Ascending aorta (tissue), 2 donors: ENCODE measurements at regions not wholly inside any gene's neighbourhood (a gene's known extent, or its start where the extent isn't known, plus 50 kb on each side); places are given as distances from the start of the nearest gene placed in this dataset.
A peak's percentile ranks its signal among the peaks of the same experiment; 100 is the strongest.

Source experiments
- DNase-seq, 2 donors: peaks; one replicate each; pipeline ENCODE4 v3.0.0-alpha.2; 2019; ENCODE audit warnings: low spot score in 2 of 2
- H3K27ac ChIP-seq, 2 donors: fragments of 200-600 bp; sonication (generic); one replicate each; pipeline ENCODE4 v1.5.1; 2016 to 2017; ENCODE audit warnings: mild to moderate bottlenecking in 1 of 2
- H3K27me3 ChIP-seq: fragments of 200-600 bp; sonication (generic); one replicate; pipeline ENCODE4 v1.5.1; 2017
- H3K36me3 ChIP-seq, 2 donors: fragments of 200-600 bp; sonication (generic); one replicate each; pipeline ENCODE4 v1.5.1; 2016
- H3K4me1 ChIP-seq, 2 donors: fragments of 200-600 bp; sonication (generic); one replicate each; pipeline ENCODE4 v1.5.1; 2016 to 2017; ENCODE audit warnings: mild to moderate bottlenecking in 1 of 2
- H3K4me3 ChIP-seq, 2 donors: fragments of 200-600 bp; sonication (generic); one replicate each; pipeline ENCODE4 v1.5.1; 2016 to 2017; ENCODE audit warnings: mild to moderate bottlenecking in 1 of 2
- H3K9me3 ChIP-seq, 2 donors: fragments of 200-600 bp; sonication (generic); one replicate each; pipeline ENCODE4 v1.5.1; 2016
- intact Hi-C: fragments of 100-400 bp; cut with DNase I; formaldehyde crosslinking; loops from one replicate; pipeline ENCODE4 v1.15.1; 2023
- TF ChIP-seq, protein P1 (sequence below), 3 experiments: fragments of 200-600 bp in 2 of 3; fragments of 450-650 bp in 1 of 3; sonication (generic) in 2 of 3; IDR thresholded peaks; one replicate each; pipeline ENCODE4 v1.5.1; 2016 to 2019; ENCODE audit warnings: antibody characterized with exemption in 3 of 3, mild to moderate bottlenecking in 1 of 3, moderate library complexity in 1 of 3

DNA sequence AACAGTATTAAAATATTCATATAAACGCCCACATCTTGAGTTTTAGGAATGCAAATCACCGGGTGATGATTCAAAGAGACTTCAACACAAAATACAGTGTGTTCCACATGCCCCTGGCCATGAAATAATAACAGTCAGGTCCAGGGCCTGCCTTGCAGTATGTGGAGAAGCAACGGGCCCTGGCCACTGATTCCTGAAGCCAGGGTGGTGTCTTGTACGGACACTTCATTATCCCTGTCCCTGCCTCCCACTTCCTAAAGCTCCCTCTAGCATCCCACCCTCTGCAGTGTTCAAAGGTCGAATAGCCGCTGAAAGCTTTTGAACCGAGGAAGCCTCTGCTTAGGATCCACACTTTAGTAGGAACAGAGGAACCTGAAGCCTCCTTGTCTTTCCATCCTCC is 50.4 kb upstream of the PCSK6 start:
- no peaks in the 10 kb centered on the region for H3K4me1 ChIP-seq
- H3K27ac ChIP-seq = no peak overlapping the region
- no peaks in the 10 kb centered on the region for H3K36me3 ChIP-seq
- H3K4me3 ChIP-seq = no peak overlapping the region
- peak in 1 of 2 donors; percentile 22 for DNase-seq
- TF ChIP-seq, protein P1, sequence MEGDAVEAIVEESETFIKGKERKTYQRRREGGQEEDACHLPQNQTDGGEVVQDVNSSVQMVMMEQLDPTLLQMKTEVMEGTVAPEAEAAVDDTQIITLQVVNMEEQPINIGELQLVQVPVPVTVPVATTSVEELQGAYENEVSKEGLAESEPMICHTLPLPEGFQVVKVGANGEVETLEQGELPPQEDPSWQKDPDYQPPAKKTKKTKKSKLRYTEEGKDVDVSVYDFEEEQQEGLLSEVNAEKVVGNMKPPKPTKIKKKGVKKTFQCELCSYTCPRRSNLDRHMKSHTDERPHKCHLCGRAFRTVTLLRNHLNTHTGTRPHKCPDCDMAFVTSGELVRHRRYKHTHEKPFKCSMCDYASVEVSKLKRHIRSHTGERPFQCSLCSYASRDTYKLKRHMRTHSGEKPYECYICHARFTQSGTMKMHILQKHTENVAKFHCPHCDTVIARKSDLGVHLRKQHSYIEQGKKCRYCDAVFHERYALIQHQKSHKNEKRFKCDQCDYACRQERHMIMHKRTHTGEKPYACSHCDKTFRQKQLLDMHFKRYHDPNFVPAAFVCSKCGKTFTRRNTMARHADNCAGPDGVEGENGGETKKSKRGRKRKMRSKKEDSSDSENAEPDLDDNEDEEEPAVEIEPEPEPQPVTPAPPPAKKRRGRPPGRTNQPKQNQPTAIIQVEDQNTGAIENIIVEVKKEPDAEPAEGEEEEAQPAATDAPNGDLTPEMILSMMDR (IDR thresholded peaks at IDR 0.05) = no peak
- no peaks in the 10 kb centered on the region for H3K27me3 ChIP-seq
- no peaks in the 10 kb centered on the region for H3K9me3 ChIP-seq
- intact Hi-C loops = no loop called here

DNA sequence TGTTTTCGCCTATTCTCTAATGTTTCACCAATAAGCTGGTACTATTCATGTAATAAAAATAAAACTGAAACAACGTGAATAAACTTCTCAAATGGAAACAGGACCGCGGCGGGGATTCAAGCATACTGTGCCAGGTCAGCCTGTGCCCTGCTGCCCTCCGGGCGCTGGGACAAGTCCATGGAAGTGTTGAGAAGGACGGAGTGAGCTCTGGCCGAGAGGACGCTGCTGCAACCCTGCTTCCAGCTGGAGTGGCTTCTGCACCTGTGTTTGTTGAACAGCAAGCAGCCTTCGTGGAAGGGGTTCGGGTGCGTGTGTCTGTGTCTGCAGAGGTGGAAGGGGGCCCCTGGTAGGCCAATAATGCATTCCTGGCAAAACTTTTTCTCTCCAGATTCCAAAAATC is 50.0 kb upstream of the PCSK6 start:
- Histone ChIP-seq H3K36me3 (no peaks in the 10 kb centered on the region), H3K4me1 (no peaks in the 10 kb centered on the region), H3K27me3 (no peaks in the 10 kb centered on the region), H3K9me3 (no peaks in the 10 kb centered on the region), H3K4me3 (no peak overlapping the region), H3K27ac (no peak overlapping the region)
- intact Hi-C loops = no loop called here
- TF ChIP-seq, protein P1 (IDR thresholded peaks at IDR 0.05) = no peak
- DNase-seq = peak in 1 of 2 donors; percentile 34
